GM23338 (cell line): ENCODE measurements at regions not wholly inside any gene's neighbourhood (a gene's known extent, or its start where the extent isn't known, plus 50 kb on each side); places are given as distances from the start of the nearest gene placed in this dataset.

Experiments
- ATAC-seq: fragments of 200-7000 bp; cut with Tn5 transposase; 3 replicates; pipeline ENCODE4 v1.9.1; 2020
- DNase-seq: peaks from one replicate; pipeline ENCODE4 v3.0.0-alpha.2; 2015; ENCODE audit warnings: low spot score
- H2AFZ ChIP-seq: fragments of 200-600 bp; sonication (generic); 2 replicates; pipeline ENCODE4 v1.8.0; 2016; ENCODE audit warnings: antibody characterized with exemption, mild to moderate bottlenecking, moderate library complexity
- H3F3A ChIP-seq: fragments of 200-600 bp; sonication (generic); replicated peaks from 2 replicates; pipeline ENCODE4 v1.8.0; 2017; ENCODE audit warnings: antibody characterized with exemption, mixed run types, low read depth
- H3K27ac ChIP-seq: fragments of 200-600 bp; sonication (generic); 2 replicates; pipeline ENCODE4 v1.6.1; 2016; ENCODE audit warnings: low read depth
- H3K27me3 ChIP-seq: fragments of 200-600 bp; sonication (generic); 2 replicates; pipeline ENCODE4 v1.8.0; 2016; ENCODE audit warnings: mild to moderate bottlenecking, mixed run types, moderate library complexity; ENCODE audit not compliant: insufficient read depth
- H3K36me3 ChIP-seq: fragments of 200-600 bp; sonication (generic); 2 replicates; pipeline ENCODE4 v1.8.0; 2016; ENCODE audit warnings: mild to moderate bottlenecking; ENCODE audit not compliant: insufficient read depth
- H3K4me1 ChIP-seq: fragments of 200-600 bp; sonication (generic); 2 replicates; pipeline ENCODE4 v1.8.0; 2016; ENCODE audit warnings: mild to moderate bottlenecking, moderate library complexity; ENCODE audit not compliant: insufficient read depth
- H3K4me2 ChIP-seq: fragments of 200-600 bp; sonication (generic); 2 replicates; pipeline ENCODE4 v1.7.1; 2017; ENCODE audit warnings: mixed run types
- H3K4me3 ChIP-seq: fragments of 200-600 bp; sonication (generic); 2 replicates; pipeline ENCODE4 v1.6.1; 2016; ENCODE audit warnings: mixed run types
- H3K79me2 ChIP-seq: fragments of 200-600 bp; sonication (generic); replicated peaks from 2 replicates; pipeline ENCODE4 v1.8.0; 2017; ENCODE audit warnings: mild to moderate bottlenecking; ENCODE audit not compliant: insufficient read depth
- H3K9me2 ChIP-seq: fragments of 200-600 bp; sonication (generic); 2 replicates; pipeline ENCODE4 v1.8.0; 2017; ENCODE audit not compliant: insufficient read depth
- H4K20me1 ChIP-seq: fragments of 200-600 bp; sonication (generic); replicated peaks from 2 replicates; pipeline ENCODE4 v1.8.0; 2017; ENCODE audit warnings: mild to moderate bottlenecking; ENCODE audit not compliant: insufficient read depth
- H3K27ac Mint-ChIP-seq: 2 replicates; pipeline ENCODE4 v1.8.0; 2020; ENCODE audit warnings: inconsistent platforms, mild to moderate bottlenecking, moderate library complexity, mixed read lengths
- H3K27me3 Mint-ChIP-seq: 3 replicates; pipeline ENCODE4 v1.8.0; 2022; ENCODE audit warnings: low read depth, mild to moderate bottlenecking, moderate library complexity, mixed read lengths, inconsistent platforms; ENCODE audit not compliant: insufficient read depth, poor library complexity
- H3K36me3 Mint-ChIP-seq: 3 replicates; pipeline ENCODE4 v1.8.0; 2021; ENCODE audit warnings: low read depth, mild to moderate bottlenecking, inconsistent platforms, moderate library complexity, mixed read lengths
- H3K4me1 Mint-ChIP-seq: 3 replicates; pipeline ENCODE4 v1.8.0; 2020; ENCODE audit warnings: mild to moderate bottlenecking, inconsistent platforms, mixed read lengths
- H3K4me3 Mint-ChIP-seq: 3 replicates; pipeline ENCODE4 v1.8.0; 2021; ENCODE audit warnings: moderate library complexity, mild to moderate bottlenecking, inconsistent platforms, mixed read lengths
- H3K9me3 Mint-ChIP-seq: 3 replicates; pipeline ENCODE4 v1.8.0; 2020; ENCODE audit warnings: moderate library complexity, mild to moderate bottlenecking, inconsistent platforms, mixed read lengths
- CREB1 ChIP-seq: fragments of 250-450 bp; sonication (Bioruptor Pico); IDR thresholded peaks from 2 replicates; pipeline ENCODE4 v1.5.0; 2020; ENCODE audit warnings: low read depth, mild to moderate bottlenecking, moderate library complexity
- ETS1 ChIP-seq: IDR thresholded peaks from 2 replicates; pipeline ENCODE4 v1.6.1; 2016; ENCODE audit warnings: antibody characterized with exemption
- EZH2 ChIP-seq: fragments of 200-600 bp; sonication (generic); IDR thresholded peaks from one replicate; pipeline ENCODE4 v1.8.0; 2017; ENCODE audit warnings: antibody characterized with exemption, mild to moderate bottlenecking, low read depth; ENCODE audit not compliant: unreplicated experiment
- EZH2phosphoT487 ChIP-seq: fragments of 200-600 bp; sonication (generic); IDR thresholded peaks from one replicate; pipeline ENCODE4 v1.8.1; 2018; ENCODE audit warnings: antibody characterized with exemption; ENCODE audit not compliant: unreplicated experiment
- JUNB ChIP-seq: IDR thresholded peaks from one replicate; pipeline ENCODE4 v1.6.1; 2016; ENCODE audit warnings: antibody characterized with exemption; ENCODE audit not compliant: unreplicated experiment
- POLR2AphosphoS5 ChIP-seq: IDR thresholded peaks from 2 replicates; pipeline ENCODE4 v1.6.1; 2016; ENCODE audit warnings: antibody characterized with exemption, low read depth
- REST ChIP-seq: IDR thresholded peaks from one replicate; pipeline ENCODE4 v1.6.1; 2018; ENCODE audit warnings: antibody characterized with exemption; ENCODE audit not compliant: unreplicated experiment
- STAT1 ChIP-seq: IDR thresholded peaks from one replicate; pipeline ENCODE4 v1.6.1; 2016; ENCODE audit warnings: antibody characterized with exemption; ENCODE audit not compliant: unreplicated experiment
- ZNF114 ChIP-seq: fragments of 250-450 bp; sonication (Bioruptor Pico); IDR thresholded peaks from 2 replicates; pipeline ENCODE4 v1.5.0; 2020; ENCODE audit warnings: mild to moderate bottlenecking, moderate library complexity
- ZNF331 ChIP-seq: fragments of 250-450 bp; sonication (Bioruptor Pico); IDR thresholded peaks from 2 replicates; pipeline ENCODE4 v1.5.0; 2020; ENCODE audit warnings: low read depth, mild to moderate bottlenecking, moderate library complexity
- TF ChIP-seq, protein P1 (sequence below), 2 experiments: fragments of 200-600 bp in 1 of 2; sonication (generic) in 1 of 2; conservative IDR thresholded peaks; 2 replicates each; pipeline versions ENCODE4 v1.5.1 to v1.6.1; 2016 to 2017; ENCODE audit warnings: antibody characterized with exemption in 2 of 2, low read depth in 2 of 2, mild to moderate bottlenecking in 2 of 2, moderate library complexity in 1 of 2

- no peaks in the 10 kb centered on the region for H3K27me3 ChIP-seq
- H3K27ac ChIP-seq, result no peak overlapping the region
- H3K9me2 ChIP-seq, result no peaks in the 10 kb centered on the region
- Mint-ChIP-seq H3K4me1 (no peaks in the 10 kb centered on the region), H3K36me3 (peaks cover 3% of the 10 kb centered on the region; the same call in 1 of the 3 replicates), H3K9me3 (peaks cover 27% of the 10 kb centered on the region), H3K27me3 (peaks cover 2% of the 10 kb centered on the region), H3K4me3 (no peak overlapping the region), H3K27ac (no peak overlapping the region)
- DNase-seq (no peak), ATAC-seq (no peak)
- H3K79me2 ChIP-seq, result no peaks in the 10 kb centered on the region
- no peak overlapping the region for H2AFZ ChIP-seq
- no peak overlapping the region for H3K4me3 ChIP-seq
- no peaks in the 10 kb centered on the region for H3K4me1 ChIP-seq
- TF ChIP-seq CREB1 (CRISPR knock-in tag), result no peak
- no peak for TF ChIP-seq ETS1
- no peak for TF ChIP-seq ZNF114
- H3K36me3 ChIP-seq, result no peaks in the 10 kb centered on the region
- H3K4me2 ChIP-seq, result no peak overlapping the region
- H3F3A ChIP-seq, result no peaks in the 10 kb centered on the region
- H4K20me1 ChIP-seq, result no peaks in the 10 kb centered on the region
Observed at GRCh38 chr12:60752589-60752988, 1156.8 kb downstream of the SLC16A7 start.

DNA sequence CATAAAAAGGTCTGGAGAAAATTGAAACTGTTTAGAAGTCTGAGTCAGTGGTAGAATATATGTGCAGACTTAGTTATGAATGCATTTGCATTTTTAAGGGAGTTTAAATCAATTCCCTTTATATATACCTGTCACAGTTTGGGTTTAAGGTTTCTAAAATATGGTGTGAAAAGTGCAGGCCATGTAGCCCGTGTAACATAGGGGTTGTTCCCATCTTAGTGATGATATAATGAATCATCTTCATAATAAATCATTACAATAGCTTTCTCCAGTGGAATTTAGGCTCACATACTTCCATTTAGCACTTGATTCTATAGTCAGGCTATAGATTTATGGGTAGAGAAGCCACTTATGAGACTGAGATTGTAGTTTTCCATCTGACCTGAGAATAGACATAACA, 1162.4 kb downstream of the SLC16A7 start:
- no peaks in the 10 kb centered on the region for H3K27me3 ChIP-seq
- no peaks in the 10 kb centered on the region for H4K20me1 ChIP-seq
- H3F3A ChIP-seq, result no peaks in the 10 kb centered on the region
- H2AFZ ChIP-seq, result no peak overlapping the region
- no peaks in the 10 kb centered on the region for H3K36me3 ChIP-seq
- no peak overlapping the region for H3K4me2 ChIP-seq
- H3K4me3 ChIP-seq, result no peak overlapping the region
- DNase-seq (no peak), ATAC-seq (no peak)
- no peaks in the 10 kb centered on the region for H3K27me3 Mint-ChIP-seq
- H3K36me3 Mint-ChIP-seq, result peaks cover 2% of the 10 kb centered on the region; the same call in 1 of the 3 replicates
- no peak overlapping the region for H3K27ac ChIP-seq
- H3K4me1 ChIP-seq, result no peaks in the 10 kb centered on the region
- peaks cover 4% of the 10 kb centered on the region; the same call in 1 of the 3 replicates for H3K9me3 Mint-ChIP-seq
- no peak overlapping the region for H3K27ac Mint-ChIP-seq
- no peaks in the 10 kb centered on the region for H3K4me1 Mint-ChIP-seq
- no peaks in the 10 kb centered on the region for H3K9me2 ChIP-seq
- no peaks in the 10 kb centered on the region for H3K79me2 ChIP-seq
- H3K4me3 Mint-ChIP-seq, result no peak overlapping the region
- TF ChIP-seq EZH2 (no peak), STAT1 (no peak), POLR2AphosphoS5 (no peak), JUNB (no peak), REST (no peak), CREB1 (CRISPR knock-in tag) (no peak), EZH2phosphoT487 (no peak), ZNF331 (CRISPR knock-in tag) (no peak), ETS1 (no peak), ZNF114 (no peak)
- TF ChIP-seq, protein P1, sequence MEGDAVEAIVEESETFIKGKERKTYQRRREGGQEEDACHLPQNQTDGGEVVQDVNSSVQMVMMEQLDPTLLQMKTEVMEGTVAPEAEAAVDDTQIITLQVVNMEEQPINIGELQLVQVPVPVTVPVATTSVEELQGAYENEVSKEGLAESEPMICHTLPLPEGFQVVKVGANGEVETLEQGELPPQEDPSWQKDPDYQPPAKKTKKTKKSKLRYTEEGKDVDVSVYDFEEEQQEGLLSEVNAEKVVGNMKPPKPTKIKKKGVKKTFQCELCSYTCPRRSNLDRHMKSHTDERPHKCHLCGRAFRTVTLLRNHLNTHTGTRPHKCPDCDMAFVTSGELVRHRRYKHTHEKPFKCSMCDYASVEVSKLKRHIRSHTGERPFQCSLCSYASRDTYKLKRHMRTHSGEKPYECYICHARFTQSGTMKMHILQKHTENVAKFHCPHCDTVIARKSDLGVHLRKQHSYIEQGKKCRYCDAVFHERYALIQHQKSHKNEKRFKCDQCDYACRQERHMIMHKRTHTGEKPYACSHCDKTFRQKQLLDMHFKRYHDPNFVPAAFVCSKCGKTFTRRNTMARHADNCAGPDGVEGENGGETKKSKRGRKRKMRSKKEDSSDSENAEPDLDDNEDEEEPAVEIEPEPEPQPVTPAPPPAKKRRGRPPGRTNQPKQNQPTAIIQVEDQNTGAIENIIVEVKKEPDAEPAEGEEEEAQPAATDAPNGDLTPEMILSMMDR (conservative IDR thresholded peaks at IDR 0.05; ENCODE audit: low read depth in 2 of 2), result no peak
